Cerebellar nuclear complex (tissue), 1 donor: ENCODE measurements at regions not wholly inside any gene's neighbourhood (a gene's known extent, or its start where the extent isn't known, plus 50 kb on each side); places are given as distances from the start of the nearest gene placed in this dataset.

ENCODE experiments used
- DNase-seq, 2 experiments: peaks; one replicate each; lab custom pipeline; 2025; lab: John Stamatoyannopoulos, UW

GRCh38 chr2:18651842-18652774 is 62.7 kb upstream of the NT5C1B start:
- DNase-seq = no peak

- no peak for DNase-seq
Observed at GRCh38 chr2:18650221-18650620, 60.9 kb upstream of the NT5C1B start.

- DNase-seq = no peak
Observed at GRCh38 chr2:18649502-18650135, 60.2 kb upstream of the NT5C1B start.

GRCh38 chr2:18648161-18648560 is 58.8 kb upstream of the NT5C1B start:
- no peak for DNase-seq

- DNase-seq = no peak
Observed at GRCh38 chr2:18647731-18648130, 58.4 kb upstream of the NT5C1B start.

GRCh38 chr2:18645315-18645714 is 55.9 kb upstream of the NT5C1B start:
- DNase-seq = no peak

GRCh38 chr2:18644115-18644462 is 54.7 kb upstream of the NT5C1B start:
- DNase-seq = no peak

GRCh38 chr2:18643326-18644114 is 54.2 kb upstream of the NT5C1B start:
- no peak for DNase-seq

GRCh38 chr2:18641823-18642222 is 52.5 kb upstream of the NT5C1B start:
- no peak for DNase-seq

GRCh38 chr2:18639756-18640453 is 50.5 kb upstream of the NT5C1B start:
- no peak for DNase-seq
